SKM-1 treated with dmso at 0.1 percent for 144 hours (cell line): ENCODE measurements at regions not wholly inside any gene's neighbourhood (a gene's known extent, or its start where the extent isn't known, plus 50 kb on each side); places are given as distances from the start of the nearest gene placed in this dataset.

Experiments used
- DNase-seq: peaks from one replicate; lab custom pipeline; 2025; ENCODE audit not compliant: unreplicated experiment; lab: John Stamatoyannopoulos, UW

GRCh38 chr13:33372251-33372919 is 86.8 kb upstream of the STARD13 start:
- no peak for DNase-seq

DNA sequence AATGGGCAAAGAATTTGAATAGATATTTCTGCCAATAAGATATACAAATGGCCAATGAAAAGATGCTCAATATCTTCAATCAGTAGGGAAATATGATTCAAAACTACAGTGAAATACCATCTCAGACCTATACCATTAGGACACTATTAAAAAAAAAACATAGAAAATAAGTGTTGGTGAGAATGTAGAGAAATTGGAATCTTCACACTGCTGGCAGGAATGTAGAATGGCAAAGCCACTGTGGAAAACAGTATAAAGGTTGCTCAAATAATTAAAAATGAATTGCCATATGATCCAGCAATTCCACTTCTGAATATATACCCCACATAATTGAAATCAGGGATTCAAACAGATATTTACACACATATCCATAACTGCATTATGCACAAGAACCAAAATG is 88.1 kb upstream of the STARD13 start:
- no peak for DNase-seq

DNA sequence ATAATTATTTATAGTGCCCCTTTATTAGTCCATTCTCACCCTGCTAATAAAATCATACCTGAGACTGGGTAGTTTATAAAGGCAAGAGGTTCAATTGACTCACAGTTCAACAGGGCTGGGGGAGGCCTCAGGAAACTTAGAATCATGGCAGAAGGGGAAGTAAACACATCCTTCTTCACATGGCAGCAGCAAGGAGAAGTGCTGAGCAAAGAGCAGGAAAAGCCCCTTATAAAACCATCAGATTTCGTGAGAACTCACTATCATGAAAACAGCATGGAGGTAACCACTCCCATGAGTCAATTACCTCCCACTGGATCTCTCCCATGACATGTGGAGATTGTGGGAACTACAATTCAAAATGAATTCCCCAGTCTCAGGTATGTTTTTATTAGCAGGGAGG is 89.9 kb upstream of the STARD13 start:
- no peak for DNase-seq

DNA sequence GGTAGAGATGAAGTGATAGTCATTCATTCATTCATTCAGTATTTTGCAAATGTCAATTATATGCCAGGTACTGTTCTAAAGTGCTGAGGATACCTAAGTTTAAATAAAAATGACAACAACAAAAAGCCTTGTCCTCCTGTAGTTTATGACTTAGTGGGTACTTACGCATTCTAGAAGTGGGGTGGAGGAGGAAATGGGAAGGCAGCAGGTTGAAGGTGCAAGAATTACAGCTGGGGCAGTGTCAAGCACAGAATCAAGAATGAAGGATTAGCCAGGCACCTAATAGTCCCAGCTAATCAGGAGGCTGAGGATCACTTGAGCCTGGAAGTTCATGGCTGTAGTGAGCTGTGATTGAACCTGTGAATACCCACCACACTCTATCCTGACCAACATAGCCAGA is 90.7 kb upstream of the STARD13 start:
- no peak for DNase-seq

DNA sequence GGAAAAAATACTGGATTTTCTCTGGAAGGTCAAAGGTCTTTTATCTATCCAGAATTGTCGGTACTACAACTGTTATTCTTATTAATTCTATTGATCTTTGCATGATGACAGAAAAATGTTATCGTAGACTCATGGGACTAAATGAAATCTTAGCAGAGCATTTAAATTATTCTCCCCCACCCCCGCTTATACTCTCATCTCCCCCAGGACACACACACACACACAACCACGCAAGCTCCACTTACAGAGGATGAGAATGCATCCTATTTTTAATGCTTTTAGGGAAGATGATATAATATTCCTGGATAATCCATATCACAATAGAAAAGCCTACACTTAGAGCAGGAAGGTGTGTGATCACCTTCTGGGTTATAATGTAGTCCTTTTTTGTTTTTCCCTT is 91.9 kb upstream of the STARD13 start:
- DNase-seq, result no peak

DNA sequence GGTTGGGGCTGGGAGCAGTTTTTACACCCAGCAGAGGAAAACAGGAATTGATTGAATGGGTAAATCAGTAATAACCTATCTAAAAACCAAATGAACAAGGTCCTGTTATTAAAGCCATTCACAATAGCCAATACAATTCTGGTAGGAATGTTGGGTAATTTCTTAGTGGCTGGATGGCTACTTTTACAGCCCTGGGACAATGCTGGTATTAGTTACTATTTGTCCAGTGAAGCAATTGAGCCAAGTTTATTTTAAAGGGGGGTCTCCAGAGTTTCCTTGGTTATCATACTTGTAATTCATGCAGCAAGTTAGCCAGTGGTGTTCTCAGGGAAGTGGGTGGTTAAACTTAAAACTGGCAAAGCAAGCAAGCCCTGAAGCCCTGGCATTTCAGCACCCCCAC is 92.3 kb upstream of the STARD13 start:
- DNase-seq, result no peak

GRCh38 chr13:33379608-33380007 is 94.1 kb upstream of the STARD13 start:
- no peak for DNase-seq

DNA sequence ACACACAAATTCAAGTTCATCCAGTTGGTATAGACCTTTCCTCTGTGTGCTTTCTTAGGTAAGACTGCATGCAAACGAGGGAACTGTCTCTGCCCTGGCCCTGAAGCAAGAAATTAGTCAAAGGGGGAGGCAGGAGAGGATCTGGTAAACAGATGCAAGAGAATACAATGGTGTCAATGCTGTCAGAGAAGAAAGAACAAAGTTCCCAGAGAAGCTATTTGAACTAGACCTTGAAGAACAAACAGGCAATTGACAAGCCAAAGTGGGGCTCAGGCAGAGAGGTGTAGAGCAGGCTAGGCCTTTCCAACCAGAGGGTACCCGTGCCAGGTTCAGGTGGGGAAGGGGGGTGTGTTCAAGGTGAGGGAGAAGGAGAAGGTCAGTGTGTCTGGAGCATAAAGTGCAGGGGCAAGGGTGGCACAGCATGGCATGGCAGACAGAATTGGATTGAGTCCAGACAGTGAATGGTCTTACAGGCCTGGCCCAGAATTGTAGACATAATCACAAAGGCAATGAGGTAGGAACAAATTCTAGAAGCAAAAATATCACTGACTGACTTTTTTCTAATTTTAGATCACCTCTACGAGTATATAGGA is 95.0 kb upstream of the STARD13 start:
- DNase-seq, result no peak

- no peak for DNase-seq
These were observed 95.6 kb upstream of the STARD13 start for GRCh38 chr13:33381180-33381579.

- DNase-seq, result no peak
These were observed 96.4 kb upstream of the STARD13 start for GRCh38 chr13:33381906-33382305.

DNA sequence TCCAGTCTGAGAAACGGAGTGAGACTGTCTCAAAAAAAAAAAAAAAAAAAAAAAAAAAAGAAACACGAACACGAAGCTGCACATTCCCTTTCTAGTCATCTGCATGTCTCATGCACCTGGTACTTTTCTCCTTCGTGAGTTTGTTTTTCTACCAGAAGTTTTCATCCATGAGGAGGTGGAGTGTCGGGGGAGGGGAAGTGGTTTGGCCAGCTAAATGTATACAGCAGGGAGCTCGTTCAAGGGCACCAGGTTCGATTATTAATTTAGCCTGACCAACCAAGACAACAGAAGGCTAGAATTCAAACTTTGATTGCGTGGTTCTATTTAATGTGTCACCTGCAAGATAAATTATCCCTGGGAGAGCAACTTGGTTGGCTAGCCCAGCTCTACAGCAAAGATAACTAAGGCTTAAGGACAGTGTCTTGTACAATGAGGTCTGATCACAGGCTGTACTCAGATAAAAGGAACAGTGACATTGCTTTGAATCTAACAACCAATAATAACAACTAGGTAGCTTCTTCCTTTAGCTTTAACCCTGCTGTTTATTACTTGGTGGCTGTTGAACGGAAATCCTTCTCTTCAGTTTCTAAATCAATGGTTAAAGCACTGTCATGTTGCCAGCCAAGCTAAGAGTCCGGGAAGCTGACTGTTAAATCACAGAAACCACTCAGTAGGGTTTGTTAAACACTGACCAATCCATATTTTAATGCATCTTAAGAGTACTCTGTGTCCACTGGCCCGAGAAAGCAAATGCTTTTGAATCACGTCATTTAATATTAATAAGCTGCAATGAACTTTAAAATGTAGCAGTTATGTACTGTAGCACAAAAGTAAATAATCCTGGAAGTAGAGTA is 98.4 kb upstream of the STARD13 start:
- DNase-seq, result no peak

DNA sequence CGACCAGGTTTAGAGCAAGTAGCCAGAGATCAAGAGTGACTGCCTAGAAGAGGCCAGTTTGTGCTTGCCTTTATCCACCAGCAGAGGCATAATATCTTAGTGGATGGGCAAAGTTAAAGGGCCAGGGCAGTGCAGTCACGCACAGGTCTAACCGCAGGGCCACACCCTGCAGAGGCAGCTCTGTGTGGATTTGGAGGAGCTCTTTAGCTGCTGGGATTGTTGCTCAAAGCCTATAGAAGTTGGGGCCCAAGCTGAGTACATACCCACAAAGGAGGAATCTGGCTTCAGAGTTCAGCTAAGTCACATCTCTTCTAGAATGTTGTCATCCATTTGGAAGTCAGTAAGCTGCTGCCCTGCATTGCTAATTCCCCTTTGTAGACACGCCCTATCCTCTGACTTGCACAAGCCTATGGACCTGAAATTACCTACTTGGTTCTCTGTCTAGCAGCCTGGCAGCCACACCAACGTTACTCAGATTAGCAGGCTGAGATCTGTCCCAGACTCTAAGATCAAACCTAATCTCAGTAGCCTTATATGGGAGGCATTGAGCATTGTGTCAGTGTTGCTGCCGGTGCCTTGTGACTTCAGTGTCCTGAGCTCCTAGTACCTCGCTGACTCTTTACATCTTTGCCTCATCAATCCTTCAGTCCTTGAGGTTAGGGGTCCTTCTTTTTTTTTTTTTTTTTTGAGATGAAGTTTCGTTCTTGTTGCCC is 102.9 kb upstream of the STARD13 start:
- peak; percentile 24 for DNase-seq

- no peak for DNase-seq
These were observed 107.3 kb upstream of the STARD13 start for GRCh38 chr13:33392794-33393405.

GRCh38 chr13:33394294-33394932 is 108.9 kb upstream of the STARD13 start:
- no peak for DNase-seq

DNA sequence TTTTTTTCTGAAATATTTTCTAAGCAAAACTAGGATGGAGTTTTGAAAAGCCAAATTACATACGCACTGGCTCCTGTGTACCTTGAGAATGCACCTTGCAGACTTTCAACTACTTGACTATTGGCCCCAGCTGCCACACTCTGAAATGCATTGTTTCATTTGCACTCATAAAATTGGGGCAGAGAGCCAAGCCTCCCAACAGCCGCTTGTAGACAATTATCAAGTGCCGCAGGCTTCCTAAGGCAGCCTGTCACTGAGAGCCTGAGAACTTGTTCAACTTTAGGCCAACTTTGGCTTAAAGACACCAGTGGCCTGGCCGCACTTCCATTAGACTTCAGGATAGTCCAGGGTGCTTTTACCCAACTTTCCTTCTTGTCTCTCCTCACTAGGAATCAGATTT is 115.7 kb upstream of the STARD13 start:
- DNase-seq, result no peak

DNA sequence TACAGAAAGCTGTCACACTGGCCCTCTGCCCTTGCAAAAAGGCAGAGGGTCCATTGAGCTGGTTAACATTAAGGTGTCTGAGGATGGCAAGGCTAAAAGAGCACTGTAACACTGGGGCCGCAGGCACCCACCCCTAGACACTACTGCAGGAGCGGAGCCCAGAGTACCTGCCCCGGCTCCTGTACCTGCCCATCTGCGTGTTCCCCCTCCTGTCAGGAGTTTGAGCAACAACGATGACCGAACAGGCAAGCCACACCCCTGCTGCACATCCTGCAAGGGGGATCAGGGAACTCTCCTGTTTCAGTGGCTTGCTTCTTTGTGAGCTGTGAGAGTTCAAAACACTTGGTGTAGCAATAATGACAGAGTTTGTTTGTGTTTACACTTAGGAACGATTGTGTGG is 117.4 kb upstream of the STARD13 start:
- DNase-seq, result no peak

GRCh38 chr13:33403807-33404362 is 118.3 kb upstream of the STARD13 start:
- no peak for DNase-seq

DNA sequence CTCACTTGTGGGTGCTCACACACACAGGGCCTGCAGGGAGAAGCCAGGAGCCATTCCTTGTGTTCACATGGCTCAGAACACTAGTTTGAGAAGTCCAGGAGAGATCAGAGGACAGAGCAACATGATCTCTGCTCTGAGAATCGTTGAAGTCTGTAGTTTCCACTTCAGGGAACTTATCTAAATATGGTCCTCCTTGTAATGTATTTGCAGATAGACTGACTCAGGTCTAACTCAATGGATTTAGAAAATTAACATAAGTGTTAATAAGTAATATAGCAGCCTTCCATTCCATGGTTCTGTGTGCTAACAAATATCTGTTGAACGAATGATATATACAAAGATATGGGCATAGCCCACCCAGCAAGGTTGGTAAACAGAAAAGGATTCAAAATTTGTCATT is 119.8 kb upstream of the STARD13 start:
- no peak for DNase-seq

DNA sequence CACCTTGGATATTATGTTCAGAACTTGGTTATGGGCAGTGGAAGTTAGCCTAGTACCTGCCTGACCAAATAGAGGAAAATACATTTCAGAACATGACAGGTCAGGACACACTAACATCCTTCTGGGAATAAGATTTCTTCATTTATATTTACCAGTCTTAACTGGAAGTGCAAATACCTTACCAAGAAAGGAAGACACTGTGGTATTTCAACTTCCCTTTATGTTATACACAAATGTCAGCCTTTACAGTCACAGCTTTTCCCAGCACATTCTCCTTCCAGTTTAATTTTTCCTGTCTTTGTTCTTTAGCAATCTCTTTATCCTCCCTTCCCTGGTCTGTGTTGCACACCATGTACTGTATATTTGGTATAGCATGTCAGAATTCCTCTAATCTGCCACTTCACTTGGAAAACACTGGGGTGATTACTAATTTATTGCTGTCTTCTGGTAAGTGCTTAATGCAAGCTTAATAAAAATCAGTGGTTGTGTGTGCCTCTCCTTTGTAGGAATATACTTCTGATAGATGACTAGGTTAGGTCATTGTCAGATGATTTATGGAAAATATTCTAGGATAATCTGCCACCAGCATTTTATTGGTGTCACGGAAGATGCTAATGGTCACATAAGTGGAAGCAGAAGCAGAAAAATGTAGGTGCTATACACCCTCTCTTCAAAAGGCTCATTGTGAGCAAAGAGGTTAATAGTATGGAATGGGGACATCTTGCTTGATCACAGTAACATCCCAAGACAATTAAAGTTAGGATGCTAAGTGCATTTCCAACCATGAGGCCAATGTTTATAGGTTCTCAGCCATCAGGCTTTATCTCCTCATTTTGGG is 124.3 kb upstream of the STARD13 start:
- no peak for DNase-seq
